ENCODE measurements at regions not wholly inside any gene's neighbourhood (a gene's known extent, or its start where the extent isn't known, plus 50 kb on each side); places are given as distances from the start of the nearest gene placed in this dataset.

DNA sequence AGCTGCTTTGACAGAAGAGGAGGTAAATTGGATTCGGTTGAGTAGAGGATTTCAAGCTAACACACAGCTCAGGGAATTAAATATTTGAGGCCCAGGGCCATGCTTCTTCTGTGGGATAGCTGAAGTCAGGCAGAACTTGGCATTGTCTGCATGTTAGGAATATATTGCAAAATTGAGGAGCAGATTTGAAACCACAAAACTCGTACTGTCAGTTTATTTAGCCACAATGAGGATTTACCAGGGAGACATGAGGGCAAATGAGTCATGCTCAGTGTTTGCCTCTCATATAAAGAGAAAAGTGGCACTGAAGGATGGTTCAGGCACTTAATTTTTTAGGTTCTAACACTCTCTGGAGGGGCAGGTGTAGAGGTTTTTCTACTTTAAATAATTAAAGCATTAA is 83.0 kb upstream of the PRLR start:
- H3K4me1 ChIP-seq: no peaks in the 10 kb centered on the region
- no peak for TF ChIP-seq CTCF (IDR thresholded peaks at IDR 0.05)
- TF ChIP-seq EP300 (IDR thresholded peaks at IDR 0.05): no peak
- no peak for TF ChIP-seq POLR2A (IDR thresholded peaks at IDR 0.05)
- no peaks in the 10 kb centered on the region for H3K36me3 ChIP-seq
- DNase-seq (ENCODE audit: low spot score in 2 of 2): peak in 1 of 2 donors; percentile 10
- H3K27me3 ChIP-seq: no peaks in the 10 kb centered on the region
- no peak overlapping the region for H3K27ac ChIP-seq
- no peaks in the 10 kb centered on the region for H3K9me3 ChIP-seq
- 13 to 29% methylated on average over 2 of the region's 2 CpGs for WGBS, 2 donors
- no peak overlapping the region for H3K4me3 ChIP-seq

DNA sequence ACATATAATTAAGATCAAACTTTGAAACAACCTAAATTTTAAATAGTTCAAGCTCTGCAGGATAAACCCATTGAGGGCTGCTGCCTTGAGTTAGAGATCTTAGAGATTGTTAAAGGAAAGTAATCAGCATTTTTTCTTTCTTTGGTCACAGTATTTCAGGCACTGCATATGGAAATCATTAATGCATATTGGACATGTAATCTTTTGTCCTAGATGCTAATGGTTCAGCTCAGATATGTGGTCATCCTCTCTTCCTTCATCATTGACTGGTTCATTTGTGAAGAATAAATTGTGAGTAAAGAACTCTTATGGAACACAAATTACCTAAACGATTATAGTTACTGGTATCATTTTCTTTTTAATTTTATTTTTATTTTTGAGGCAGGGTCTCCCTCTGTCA is 82.0 kb upstream of the PRLR start:
- 91 to 97% methylated on average over 1 of the region's 1 CpG for WGBS, 2 donors
- no peak for DNase-seq (ENCODE audit: low spot score in 2 of 2)
- Histone ChIP-seq H3K4me3 (no peak overlapping the region), H3K27me3 (no peaks in the 10 kb centered on the region), H3K9me3 (no peaks in the 10 kb centered on the region), H3K36me3 (no peaks in the 10 kb centered on the region), H3K4me1 (no peaks in the 10 kb centered on the region), H3K27ac (no peak overlapping the region)
- no peak for TF ChIP-seq POLR2A (IDR thresholded peaks at IDR 0.05)
- no peak for TF ChIP-seq CTCF (IDR thresholded peaks at IDR 0.05)
- no peak for TF ChIP-seq EP300 (IDR thresholded peaks at IDR 0.05)

GRCh38 chr5:35309365-35310130 is 79.3 kb upstream of the PRLR start:
- TF ChIP-seq EP300 (IDR thresholded peaks at IDR 0.05) (no peak), CTCF (IDR thresholded peaks at IDR 0.05) (no peak), POLR2A (IDR thresholded peaks at IDR 0.05) (no peak)
- no peaks in the 10 kb centered on the region for H3K9me3 ChIP-seq
- no peak overlapping the region for H3K27ac ChIP-seq
- H3K36me3 ChIP-seq: no peaks in the 10 kb centered on the region
- no peak for DNase-seq (ENCODE audit: low spot score in 2 of 2)
- no peak overlapping the region for H3K4me3 ChIP-seq
- no peaks in the 10 kb centered on the region for H3K27me3 ChIP-seq
- no peaks in the 10 kb centered on the region for H3K4me1 ChIP-seq
- 67 to 72% methylated on average over 7 of the region's 7 CpGs for WGBS, 2 donors

- Histone ChIP-seq H3K27me3 (no peaks in the 10 kb centered on the region), H3K36me3 (no peaks in the 10 kb centered on the region), H3K27ac (no peak overlapping the region), H3K9me3 (no peaks in the 10 kb centered on the region), H3K4me3 (no peak overlapping the region), H3K4me1 (no peaks in the 10 kb centered on the region)
- no peak for TF ChIP-seq EP300 (IDR thresholded peaks at IDR 0.05)
- TF ChIP-seq POLR2A (IDR thresholded peaks at IDR 0.05): no peak
- WGBS, 2 donors: 35 to 45% methylated on average over 2 of the region's 2 CpGs
- no peak for DNase-seq (ENCODE audit: low spot score in 2 of 2)
Measured at GRCh38 chr5:35308421-35308820, 78.1 kb upstream of the PRLR start.

GRCh38 chr5:35306716-35307365 is 76.6 kb upstream of the PRLR start:
- 80 to 81% methylated on average over 1 of the region's 1 CpG for WGBS, 2 donors
- H3K4me3 ChIP-seq: no peak overlapping the region
- no peak overlapping the region for H3K27ac ChIP-seq

More at GRCh38 chr5:35306716-35307365, 76.6 kb upstream of the PRLR start:
- H3K36me3 ChIP-seq: no peaks in the 10 kb centered on the region
- DNase-seq (ENCODE audit: low spot score in 2 of 2): no peak
- no peaks in the 10 kb centered on the region for H3K27me3 ChIP-seq
- no peaks in the 10 kb centered on the region for H3K4me1 ChIP-seq
- no peaks in the 10 kb centered on the region for H3K9me3 ChIP-seq
- TF ChIP-seq EP300 (IDR thresholded peaks at IDR 0.05): no peak
- TF ChIP-seq POLR2A (IDR thresholded peaks at IDR 0.05): no peak
- no peak for TF ChIP-seq CTCF (IDR thresholded peaks at IDR 0.05)

Measured in tibial nerve (tissue), 4 donors.